HEK293T (cell line): ENCODE measurements at regions not wholly inside any gene's neighbourhood (a gene's known extent, or its start where the extent isn't known, plus 50 kb on each side); places are given as distances from the start of the nearest gene placed in this dataset.

ENCODE experiments used
- BHLHE40 ChIP-seq: fragments of 450-650 bp; IDR thresholded peaks from 2 replicates; pipeline ENCODE4 v1.6.1; 2016; ENCODE audit warnings: mild to moderate bottlenecking, moderate library complexity, borderline replicate concordance
- FOXA1 ChIP-seq: fragments of 450-650 bp; IDR thresholded peaks from 2 replicates; pipeline ENCODE4 v1.6.1; 2016; ENCODE audit warnings: mild to moderate bottlenecking
- FOXK2 ChIP-seq: fragments of 450-650 bp; IDR thresholded peaks from 2 replicates; pipeline ENCODE4 v1.6.1; 2016; ENCODE audit warnings: mild to moderate bottlenecking
- HDGF ChIP-seq: fragments of 450-650 bp; IDR thresholded peaks from 2 replicates; pipeline ENCODE4 v1.6.1; 2017; ENCODE audit warnings: antibody characterized with exemption, borderline replicate concordance
- SP1 ChIP-seq: fragments of 450-650 bp; IDR thresholded peaks from 2 replicates; pipeline ENCODE4 v1.6.1; 2017
- ZNF384 ChIP-seq: fragments of 450-650 bp; IDR thresholded peaks from 2 replicates; pipeline ENCODE4 v1.6.1; 2016

GRCh38 chr3:139808201-139808600 is 126.8 kb upstream of the CLSTN2 start:
- no peak for TF ChIP-seq SP1
- no peak for TF ChIP-seq ZNF384
- TF ChIP-seq FOXA1 = no peak
- no peak for TF ChIP-seq FOXK2
- no peak for TF ChIP-seq BHLHE40
- TF ChIP-seq HDGF = no peak
